Keratinocyte (primary cell): ENCODE measurements at regions not wholly inside any gene's neighbourhood (a gene's known extent, or its start where the extent isn't known, plus 50 kb on each side); places are given as distances from the start of the nearest gene placed in this dataset.
"Not testable (repeated sequence)": the region's sequence is repeated elsewhere in the genome, so short reads cannot be mapped to it uniquely, and the experiment has no call there.

ENCODE experiments used
- EZH2 ChIP-seq: IDR thresholded peaks from one replicate; pipeline ENCODE4 v1.6.1; 2012; ENCODE audit warnings: inconsistent platforms, mild to moderate bottlenecking, low read length, moderate library complexity
- TF ChIP-seq, protein P1 (sequence below), 3 experiments: IDR thresholded peaks in 1 of 3; conservative IDR thresholded peaks in 1 of 3; optimal IDR thresholded peaks in 1 of 3; 2 replicates in 2 of 3; 3 replicates in 1 of 3; pipeline versions ENCODE3 to v1.5.1; 2011; ENCODE audit warnings: low read length in 3 of 3, mild to moderate bottlenecking in 3 of 3, moderate library complexity in 2 of 3, control low read depth in 1 of 3, inconsistent platforms in 1 of 3; ENCODE audit not compliant: insufficient read depth in 2 of 3; ENCODE audit errors: extremely low read depth in 1 of 3

DNA sequence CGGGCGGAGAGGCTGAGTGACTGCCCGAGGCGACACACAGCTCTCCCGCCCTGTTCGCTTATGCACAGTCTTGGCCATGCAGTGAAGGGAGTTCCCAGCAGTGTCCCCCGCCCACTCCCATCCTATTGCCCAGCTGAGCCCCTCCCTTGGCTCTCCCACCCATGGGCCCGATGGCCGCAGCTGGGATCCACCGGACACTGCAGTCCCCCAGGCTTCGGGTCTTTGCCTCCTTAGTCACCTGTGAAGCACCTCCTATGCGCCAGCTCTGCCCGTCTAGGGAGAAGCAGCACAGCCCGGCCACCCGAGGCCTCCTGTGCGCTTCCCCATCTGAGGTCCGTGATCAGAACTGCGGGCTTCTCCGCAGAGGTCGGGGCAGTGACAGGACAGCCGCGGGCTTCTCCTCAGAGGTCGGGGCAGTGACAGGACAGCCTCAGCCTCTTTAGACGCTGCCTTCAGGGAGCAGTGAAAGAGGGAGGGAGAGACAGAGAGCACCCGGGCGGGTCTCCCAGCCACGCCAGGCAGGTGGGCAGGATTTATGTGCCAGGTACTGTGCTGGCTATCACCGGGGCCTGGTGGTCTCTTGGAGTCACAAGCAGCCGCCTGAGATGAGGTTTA is 143.1 kb downstream of the LAT start:
- TF ChIP-seq, protein P1, sequence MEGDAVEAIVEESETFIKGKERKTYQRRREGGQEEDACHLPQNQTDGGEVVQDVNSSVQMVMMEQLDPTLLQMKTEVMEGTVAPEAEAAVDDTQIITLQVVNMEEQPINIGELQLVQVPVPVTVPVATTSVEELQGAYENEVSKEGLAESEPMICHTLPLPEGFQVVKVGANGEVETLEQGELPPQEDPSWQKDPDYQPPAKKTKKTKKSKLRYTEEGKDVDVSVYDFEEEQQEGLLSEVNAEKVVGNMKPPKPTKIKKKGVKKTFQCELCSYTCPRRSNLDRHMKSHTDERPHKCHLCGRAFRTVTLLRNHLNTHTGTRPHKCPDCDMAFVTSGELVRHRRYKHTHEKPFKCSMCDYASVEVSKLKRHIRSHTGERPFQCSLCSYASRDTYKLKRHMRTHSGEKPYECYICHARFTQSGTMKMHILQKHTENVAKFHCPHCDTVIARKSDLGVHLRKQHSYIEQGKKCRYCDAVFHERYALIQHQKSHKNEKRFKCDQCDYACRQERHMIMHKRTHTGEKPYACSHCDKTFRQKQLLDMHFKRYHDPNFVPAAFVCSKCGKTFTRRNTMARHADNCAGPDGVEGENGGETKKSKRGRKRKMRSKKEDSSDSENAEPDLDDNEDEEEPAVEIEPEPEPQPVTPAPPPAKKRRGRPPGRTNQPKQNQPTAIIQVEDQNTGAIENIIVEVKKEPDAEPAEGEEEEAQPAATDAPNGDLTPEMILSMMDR (optimal IDR thresholded peaks at IDR 0.05 in 1 of 3, IDR thresholded peaks at IDR 0.05 in 1 of 3, conservative IDR thresholded peaks at IDR 0.05 in 1 of 3; ENCODE audit: extremely low read depth in 1 of 3, insufficient read depth in 2 of 3, low read length in 3 of 3), result not testable (repeated sequence)
- not testable (repeated sequence) for TF ChIP-seq EZH2
